Vagina (tissue), 2 donors: ENCODE measurements at regions not wholly inside any gene's neighbourhood (a gene's known extent, or its start where the extent isn't known, plus 50 kb on each side); places are given as distances from the start of the nearest gene placed in this dataset.

ENCODE experiments used
- DNase-seq, 2 donors: peaks; one replicate each; pipeline ENCODE4 v3.0.0-alpha.2; 2017; ENCODE audit errors: extremely low spot score in 2 of 2
- H3K27ac ChIP-seq: fragments of 200-600 bp; sonication (generic); one replicate; pipeline ENCODE4 v1.5.1; 2019
- H3K27me3 ChIP-seq: fragments of 200-600 bp; sonication (generic); one replicate; pipeline ENCODE4 v1.5.1; 2019
- H3K36me3 ChIP-seq, 2 donors: fragments of 200-600 bp; sonication (generic); one replicate each; pipeline ENCODE4 v1.5.1; 2017 to 2019
- H3K4me1 ChIP-seq: fragments of 200-600 bp; sonication (generic); one replicate; pipeline ENCODE4 v1.5.1; 2019
- H3K4me3 ChIP-seq, 2 donors: fragments of 200-600 bp; sonication (generic); 1 replicate in 1 of 2; 2 replicates in 1 of 2; pipeline ENCODE4 v1.5.1; 2016 to 2019
- H3K9me3 ChIP-seq: fragments of 200-600 bp; sonication (generic); one replicate; pipeline ENCODE4 v1.5.1; 2019
- POLR2A ChIP-seq, 2 donors: fragments of 450-650 bp; IDR thresholded peaks; one replicate each; pipeline ENCODE4 v1.6.1; 2017; ENCODE audit warnings: antibody characterized with exemption in 2 of 2, mild to moderate bottlenecking in 2 of 2, moderate library complexity in 2 of 2
- POLR2AphosphoS5 ChIP-seq, 2 donors: sonication (generic); formaldehyde crosslinking; IDR thresholded peaks; one replicate each; pipeline ENCODE4 v1.9.0; 2017; ENCODE audit warnings: antibody characterized with exemption in 2 of 2, mild to moderate bottlenecking in 2 of 2, low read depth in 1 of 2; ENCODE audit not compliant: insufficient read depth in 1 of 2
- intact Hi-C: fragments of 100-400 bp; cut with DNase I; formaldehyde crosslinking; loops from one replicate; pipeline ENCODE4 v1.15.1; 2023
- TF ChIP-seq, protein P1 (sequence below), 3 experiments: fragments of 450-650 bp in 2 of 3; fragments of 200-600 bp in 1 of 3; sonication (generic) in 1 of 3; IDR thresholded peaks; one replicate each; pipeline ENCODE4 v1.5.1; 2017 to 2019; ENCODE audit warnings: antibody characterized with exemption in 3 of 3, mild to moderate bottlenecking in 2 of 3, moderate library complexity in 2 of 3

DNA sequence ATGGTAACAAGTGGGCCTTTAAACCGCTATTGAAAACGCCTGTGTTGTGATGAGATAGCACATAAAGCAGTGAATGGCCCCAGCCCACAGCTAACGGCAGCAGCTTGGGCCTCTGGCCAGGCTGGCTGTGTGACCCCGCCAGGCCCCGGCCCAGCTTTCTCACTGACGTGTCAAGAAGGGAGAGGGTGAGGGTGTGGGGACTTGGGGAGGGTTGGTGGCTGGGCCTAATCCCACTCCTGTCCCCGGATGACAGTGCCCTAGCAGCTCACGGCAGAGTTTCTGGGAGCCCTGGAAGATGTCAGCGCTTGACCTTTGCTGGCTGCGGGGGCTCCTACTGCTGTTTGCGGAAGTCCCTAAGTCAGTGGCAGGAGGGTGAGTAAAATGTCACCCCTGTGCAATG is 88.9 kb upstream of the SHH start:
- Histone ChIP-seq H3K27ac (no peak overlapping the region), H3K27me3 (no peaks in the 10 kb centered on the region), H3K4me1 (no peaks in the 10 kb centered on the region), H3K4me3 (no peak overlapping the region), H3K9me3 (no peaks in the 10 kb centered on the region), H3K36me3 (no peaks in the 10 kb centered on the region)
- no peak for DNase-seq
- intact Hi-C loops = no loop called here
- TF ChIP-seq POLR2A (IDR thresholded peaks at IDR 0.05) = no peak
- TF ChIP-seq POLR2AphosphoS5 (IDR thresholded peaks at IDR 0.05; ENCODE audit: insufficient read depth in 1 of 2, low read depth in 1 of 2) = no peak
- TF ChIP-seq, protein P1, sequence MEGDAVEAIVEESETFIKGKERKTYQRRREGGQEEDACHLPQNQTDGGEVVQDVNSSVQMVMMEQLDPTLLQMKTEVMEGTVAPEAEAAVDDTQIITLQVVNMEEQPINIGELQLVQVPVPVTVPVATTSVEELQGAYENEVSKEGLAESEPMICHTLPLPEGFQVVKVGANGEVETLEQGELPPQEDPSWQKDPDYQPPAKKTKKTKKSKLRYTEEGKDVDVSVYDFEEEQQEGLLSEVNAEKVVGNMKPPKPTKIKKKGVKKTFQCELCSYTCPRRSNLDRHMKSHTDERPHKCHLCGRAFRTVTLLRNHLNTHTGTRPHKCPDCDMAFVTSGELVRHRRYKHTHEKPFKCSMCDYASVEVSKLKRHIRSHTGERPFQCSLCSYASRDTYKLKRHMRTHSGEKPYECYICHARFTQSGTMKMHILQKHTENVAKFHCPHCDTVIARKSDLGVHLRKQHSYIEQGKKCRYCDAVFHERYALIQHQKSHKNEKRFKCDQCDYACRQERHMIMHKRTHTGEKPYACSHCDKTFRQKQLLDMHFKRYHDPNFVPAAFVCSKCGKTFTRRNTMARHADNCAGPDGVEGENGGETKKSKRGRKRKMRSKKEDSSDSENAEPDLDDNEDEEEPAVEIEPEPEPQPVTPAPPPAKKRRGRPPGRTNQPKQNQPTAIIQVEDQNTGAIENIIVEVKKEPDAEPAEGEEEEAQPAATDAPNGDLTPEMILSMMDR (IDR thresholded peaks at IDR 0.05) = no peak

DNA sequence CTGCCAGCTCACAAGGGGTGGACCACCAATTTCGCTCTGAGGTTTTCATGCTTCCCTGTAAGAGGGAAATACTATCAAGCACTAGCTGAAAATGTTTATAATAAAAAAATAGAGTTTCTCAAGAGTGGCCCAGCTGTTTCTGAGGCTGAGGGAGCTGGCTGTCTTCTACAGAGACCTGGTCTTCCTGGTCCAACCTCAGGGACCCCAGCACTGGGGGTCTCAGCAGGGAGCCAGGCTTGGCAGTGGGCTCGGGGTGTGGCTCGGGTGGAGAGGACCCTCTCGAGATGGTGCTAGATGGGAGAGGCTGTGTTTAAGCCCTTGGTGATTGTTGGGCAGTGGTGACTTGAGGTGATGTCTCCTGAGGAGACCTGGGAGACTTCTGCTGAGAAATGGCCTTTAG is 87.3 kb upstream of the SHH start:
- no peak for TF ChIP-seq POLR2A (IDR thresholded peaks at IDR 0.05)
- TF ChIP-seq POLR2AphosphoS5 (IDR thresholded peaks at IDR 0.05; ENCODE audit: insufficient read depth in 1 of 2, low read depth in 1 of 2) = no peak
- TF ChIP-seq, protein P1 (IDR thresholded peaks at IDR 0.05) = no peak
- Histone ChIP-seq H3K4me1 (no peaks in the 10 kb centered on the region), H3K36me3 (no peaks in the 10 kb centered on the region), H3K27me3 (no peaks in the 10 kb centered on the region), H3K27ac (no peak overlapping the region), H3K4me3 (no peak overlapping the region), H3K9me3 (no peaks in the 10 kb centered on the region)
- intact Hi-C loops = loop anchor here (10.0 kb wide), 1 partner anchor 65 kb away; no protein-coding TSS in a partner anchor
- no peak for DNase-seq

DNA sequence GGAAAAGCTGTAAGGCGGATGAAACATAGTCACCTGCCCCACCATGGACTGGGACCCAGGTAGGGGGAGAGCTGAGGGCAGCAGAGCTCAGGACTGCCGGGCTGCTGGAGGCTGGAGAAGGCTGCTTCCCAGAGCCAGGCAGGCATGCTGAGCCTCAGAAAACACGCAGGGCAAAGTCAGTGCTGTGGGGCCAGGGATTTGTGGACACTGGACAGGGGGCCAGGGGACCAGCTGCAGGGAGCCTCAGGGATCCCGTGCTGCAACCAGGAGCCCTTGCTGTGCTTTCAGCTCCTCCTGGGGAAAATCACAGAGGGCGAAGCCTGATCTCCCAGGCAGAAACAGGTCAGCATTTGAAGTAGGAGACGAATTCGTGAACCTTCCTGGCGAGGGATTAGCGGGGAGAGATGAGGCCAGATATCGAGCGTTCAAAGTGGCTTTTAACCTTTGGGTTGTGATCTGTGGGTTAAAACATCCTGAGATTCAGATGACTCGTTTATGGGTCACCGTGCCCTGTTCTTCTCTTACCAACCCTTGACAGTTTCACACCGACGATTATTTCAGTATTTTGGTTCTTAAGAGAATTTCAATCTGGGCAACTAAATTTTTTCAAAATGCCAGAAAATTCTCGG is 85.6 kb upstream of the SHH start:
- no peak overlapping the region for H3K27ac ChIP-seq
- no peak for DNase-seq
- H3K4me3 ChIP-seq = no peak overlapping the region
- TF ChIP-seq, protein P1 (IDR thresholded peaks at IDR 0.05) = no peak
- TF ChIP-seq POLR2AphosphoS5 (IDR thresholded peaks at IDR 0.05; ENCODE audit: insufficient read depth in 1 of 2, low read depth in 1 of 2) (no peak), POLR2A (IDR thresholded peaks at IDR 0.05) (no peak)
- H3K27me3 ChIP-seq = no peaks in the 10 kb centered on the region
- no peaks in the 10 kb centered on the region for H3K36me3 ChIP-seq
- intact Hi-C loops = loop anchor here (10.0 kb wide), 1 partner anchor 63 kb away; no protein-coding TSS in a partner anchor
- no peaks in the 10 kb centered on the region for H3K4me1 ChIP-seq
- H3K9me3 ChIP-seq = no peaks in the 10 kb centered on the region

DNA sequence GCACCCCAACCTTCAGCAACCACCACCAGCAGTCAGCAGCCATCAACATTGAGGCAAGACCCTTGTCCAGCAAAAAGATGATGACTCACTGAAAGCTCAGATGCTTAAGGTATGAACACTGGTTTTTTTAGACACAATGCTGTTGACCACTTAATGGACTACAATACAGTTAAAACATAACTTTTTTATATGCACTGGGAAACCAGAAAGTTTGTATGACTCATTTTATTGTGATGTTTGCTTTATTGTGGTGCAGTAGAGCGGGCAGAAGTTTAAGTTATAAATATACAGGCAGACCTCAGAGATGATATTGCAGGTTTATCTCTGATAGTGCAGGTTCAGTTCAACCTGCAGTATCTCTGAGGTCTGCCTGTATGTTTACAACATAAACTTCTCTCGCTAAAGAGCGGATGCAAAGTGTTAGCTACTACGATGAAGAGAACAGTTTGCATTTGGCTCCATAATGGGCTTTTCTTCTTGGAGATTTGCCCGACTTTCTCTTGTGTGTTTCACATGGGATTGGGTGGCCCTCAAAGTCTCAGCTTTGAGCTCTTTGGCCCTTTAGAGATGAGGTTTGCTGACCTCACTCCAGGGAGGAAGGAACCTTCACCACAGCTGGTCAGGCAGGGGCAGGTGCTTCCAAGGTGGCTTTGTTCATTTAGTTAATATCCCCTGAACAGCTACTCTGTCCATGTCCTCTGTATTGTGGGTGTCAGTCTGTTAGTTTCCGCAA is 84.4 kb upstream of the SHH start:
- DNase-seq = no peak
- no peaks in the 10 kb centered on the region for H3K27me3 ChIP-seq
- TF ChIP-seq POLR2A (IDR thresholded peaks at IDR 0.05) (no peak), POLR2AphosphoS5 (IDR thresholded peaks at IDR 0.05; ENCODE audit: insufficient read depth in 1 of 2, low read depth in 1 of 2) (no peak)
- TF ChIP-seq, protein P1 (IDR thresholded peaks at IDR 0.05) = no peak
- H3K9me3 ChIP-seq = no peaks in the 10 kb centered on the region
- H3K4me3 ChIP-seq = no peak overlapping the region
- intact Hi-C loops = loop anchor here (10.0 kb wide), 1 partner anchor 62 kb away; no protein-coding TSS in a partner anchor
- H3K27ac ChIP-seq = no peak overlapping the region
- no peaks in the 10 kb centered on the region for H3K36me3 ChIP-seq
- H3K4me1 ChIP-seq = no peaks in the 10 kb centered on the region

DNA sequence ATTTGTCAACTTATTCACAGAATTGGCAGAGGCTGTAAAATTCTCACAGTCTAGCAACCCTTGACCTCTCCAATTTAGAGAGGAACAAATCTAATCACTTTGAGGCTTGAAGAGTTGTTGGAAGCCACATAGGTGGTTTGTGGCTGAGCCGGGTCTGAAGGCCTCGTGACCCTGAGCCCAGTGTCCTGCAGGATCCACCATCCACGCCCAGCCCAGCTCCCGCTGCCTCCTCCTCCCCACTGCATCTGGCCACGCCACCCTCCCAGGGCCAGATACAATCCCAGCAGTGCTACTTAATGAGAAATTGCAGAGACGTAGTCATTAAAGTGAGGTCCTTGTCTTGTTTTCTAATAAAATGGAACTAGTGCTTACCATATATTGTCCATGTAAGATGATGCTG is 81.4 kb upstream of the SHH start:
- H3K9me3 ChIP-seq = no peaks in the 10 kb centered on the region
- H3K27ac ChIP-seq = no peak overlapping the region
- DNase-seq = no peak
- no peak overlapping the region for H3K4me3 ChIP-seq
- intact Hi-C loops = loop anchor here (10.0 kb wide), 1 partner anchor 59 kb away; no protein-coding TSS in a partner anchor
- TF ChIP-seq POLR2AphosphoS5 (IDR thresholded peaks at IDR 0.05; ENCODE audit: insufficient read depth in 1 of 2, low read depth in 1 of 2) = no peak
- TF ChIP-seq POLR2A (IDR thresholded peaks at IDR 0.05) = no peak
- TF ChIP-seq, protein P1 (IDR thresholded peaks at IDR 0.05) = no peak
- H3K4me1 ChIP-seq = no peaks in the 10 kb centered on the region
- no peaks in the 10 kb centered on the region for H3K36me3 ChIP-seq
- no peaks in the 10 kb centered on the region for H3K27me3 ChIP-seq
